GM12878 (cell line): ENCODE measurements at regions not wholly inside any gene's neighbourhood (a gene's known extent, or its start where the extent isn't known, plus 50 kb on each side); places are given as distances from the start of the nearest gene placed in this dataset.

Experiments used
- ATAC-seq: fragments of 200-7000 bp; cut with Tn5 transposase; 3 replicates; pipeline ENCODE4 v1.9.1; 2020; ENCODE audit warnings: mild to moderate bottlenecking, moderate library complexity
- BruUV-seq: library from RNA; stranded (reverse); fragments of 400-500 nt; replicated peaks from 2 replicates; lab custom pipeline; 2021; lab: Mats Ljungman, UMichigan
- CTCF ChIA-PET: fragments of 300-600 bp; sonication (Branson Sonifier 250); formaldehyde crosslinking; extraction: SDS; loops from one replicate; lab custom pipeline; 2021; ENCODE audit warnings: inconsistent platforms; lab: Yijun Ruan, JAX
- POLR2A ChIA-PET: fragments of 350-600 bp; formaldehyde crosslinking; extraction: SDS; loops from one replicate; lab custom pipeline; 2021; ENCODE audit warnings: inconsistent platforms; lab: Charles Lee
- RAD21 ChIA-PET: fragments of 300-600 bp; sonication (Branson Sonifier 250); formaldehyde crosslinking; loops from one replicate; lab custom pipeline; 2023; ENCODE audit warnings: antibody characterized with exemption; ENCODE audit not compliant: unreplicated experiment; lab: Charles Lee
- SMC1A ChIA-PET: fragments of 300-600 bp; sonication (Branson Sonifier 250); formaldehyde crosslinking; loops from one replicate; lab custom pipeline; 2023; ENCODE audit not compliant: unreplicated experiment, uncharacterized antibody; lab: Charles Lee
- DNase-seq: peaks from one replicate; pipeline ENCODE4 v3.0.0-alpha.2; 2011; ENCODE audit warnings: low read depth, low spot score
- FAIRE-seq: peaks from 3 replicates; lab custom pipeline; 2011; peaks lifted over from hg19 to GRCh38; lab: Jason Lieb, UNC
- H2AFZ ChIP-seq: 2 replicates; pipeline ENCODE4 v1.6.0; 2011; ENCODE audit warnings: low read depth, low read length, control low read depth; ENCODE audit not compliant: control insufficient read depth
- H3K27ac ChIP-seq: 2 replicates; pipeline ENCODE4 v1.5.1; 2011; ENCODE audit warnings: control low read depth; ENCODE audit not compliant: control insufficient read depth, insufficient read depth
- H3K27me3 ChIP-seq, 2 experiments: replicated peaks in 1 of 2; 2 replicates each; pipeline versions ENCODE4 v1.6.0 to v1.6.1; 2011; ENCODE audit warnings: low read length in 1 of 2; ENCODE audit not compliant: control insufficient read depth in 2 of 2, insufficient read depth in 2 of 2
- H3K36me3 ChIP-seq, 2 experiments: 2 replicates each; pipeline ENCODE4 v1.5.1; 2011; ENCODE audit warnings: low read length in 1 of 2; ENCODE audit not compliant: control insufficient read depth in 2 of 2, insufficient read depth in 2 of 2
- H3K4me1 ChIP-seq: 2 replicates; pipeline ENCODE4 v1.6.1; 2011; ENCODE audit warnings: mild to moderate bottlenecking, low read length, moderate library complexity, mixed read lengths; ENCODE audit not compliant: control insufficient read depth, insufficient read depth
- H3K4me2 ChIP-seq: 2 replicates; pipeline ENCODE4 v1.6.0; 2011; ENCODE audit warnings: control low read depth; ENCODE audit not compliant: control insufficient read depth, insufficient read depth
- H3K4me3 ChIP-seq: fragments of 200-600 bp; sonication (generic); 2 replicates; pipeline ENCODE4 v1.5.1; 2016
- H3K79me2 ChIP-seq: 2 replicates; pipeline ENCODE4 v1.6.0; 2011; ENCODE audit warnings: low read length; ENCODE audit not compliant: control insufficient read depth, insufficient read depth
- H3K9ac ChIP-seq: 2 replicates; pipeline ENCODE4 v1.8.0; 2011; ENCODE audit warnings: low read length, control low read depth, mixed read lengths; ENCODE audit not compliant: control insufficient read depth, insufficient read depth
- H3K9me3 ChIP-seq: replicated peaks from 3 replicates; pipeline ENCODE4 v1.5.1; 2011; ENCODE audit warnings: mild to moderate bottlenecking, low read length; ENCODE audit not compliant: control insufficient read depth, insufficient read depth
- H4K20me1 ChIP-seq: 2 replicates; pipeline ENCODE4 v1.6.0; 2011; ENCODE audit not compliant: control insufficient read depth, insufficient read depth
- BCL11A ChIP-seq: IDR thresholded peaks from 2 replicates; pipeline ENCODE4 v1.6.1; 2011; ENCODE audit warnings: low read depth, low read length
- EP300 ChIP-seq, 2 experiments: fragments of 150-350 bp in 1 of 2; IDR thresholded peaks; 2 replicates each; pipeline ENCODE4 v1.6.1; 2011 to 2012; ENCODE audit warnings: low read depth in 2 of 2, low read length in 2 of 2, borderline replicate concordance in 1 of 2, improper control_type of control experiment in 1 of 2, inconsistent platforms in 1 of 2; ENCODE audit not compliant: control insufficient read depth in 1 of 2
- EZH2 ChIP-seq: IDR thresholded peaks from 2 replicates; pipeline ENCODE4 v1.6.1; 2012; ENCODE audit warnings: low read depth, mild to moderate bottlenecking, control low read depth, inconsistent platforms, low read length, borderline replicate concordance; ENCODE audit not compliant: control insufficient read depth
- FOXK2 ChIP-seq: fragments of 450-650 bp; IDR thresholded peaks from 2 replicates; pipeline ENCODE4 v1.6.1; 2017; ENCODE audit warnings: mild to moderate bottlenecking, moderate library complexity
- FOXM1 ChIP-seq: IDR thresholded peaks from 2 replicates; pipeline ENCODE4 v1.6.1; 2012; ENCODE audit warnings: low read depth, mild to moderate bottlenecking, inconsistent platforms, low read length, moderate library complexity
- HDAC6 ChIP-seq: fragments of 200-600 bp; sonication (generic); IDR thresholded peaks from one replicate; pipeline ENCODE4 v1.8.0; 2017; ENCODE audit warnings: antibody characterized with exemption; ENCODE audit not compliant: unreplicated experiment
- NR2F1 ChIP-seq: fragments of 450-650 bp; conservative IDR thresholded peaks from 2 replicates; pipeline ENCODE4 v1.6.1; 2017; ENCODE audit warnings: mild to moderate bottlenecking
- SREBF2 ChIP-seq: IDR thresholded peaks from 2 replicates; pipeline ENCODE4 v1.6.1; 2012; ENCODE audit warnings: mild to moderate bottlenecking, low read length
- TBL1XR1 ChIP-seq: IDR thresholded peaks from 2 replicates; pipeline ENCODE4 v1.6.1; 2012; ENCODE audit warnings: low read depth, low read length, improper control_type of control experiment
- TCF3 ChIP-seq: IDR thresholded peaks from 2 replicates; pipeline ENCODE4 v1.6.1; 2012; ENCODE audit warnings: low read depth, mild to moderate bottlenecking, low read length, borderline replicate concordance; ENCODE audit not compliant: insufficient read depth
- YY1 ChIP-seq: IDR thresholded peaks from 2 replicates; pipeline ENCODE4 v1.6.1; 2011; ENCODE audit warnings: low read depth, mild to moderate bottlenecking, low read length
- ZBTB11 ChIP-seq: fragments of 450-650 bp; formaldehyde crosslinking; IDR thresholded peaks from 2 replicates; pipeline ENCODE4 v1.5.0; 2022; ENCODE audit warnings: mild to moderate bottlenecking, missing genetic modification characterization
- ZNF207 ChIP-seq: fragments of 450-650 bp; IDR thresholded peaks from 2 replicates; pipeline ENCODE4 v1.6.1; 2014; ENCODE audit warnings: antibody characterized with exemption, mild to moderate bottlenecking, borderline replicate concordance
- ZSCAN29 ChIP-seq: fragments of 450-650 bp; IDR thresholded peaks from 2 replicates; pipeline ENCODE4 v1.6.1; 2017; ENCODE audit warnings: mild to moderate bottlenecking, moderate library complexity
- WGBS: methylation state at CpG from one replicate; pipeline ENCODE4 v1.1.6; 2016; ENCODE audit warnings: low lambda C conversion rate; ENCODE audit not compliant: insufficient replicate concordance, insufficient coverage; ENCODE audit errors: missing lambda C conversion rate; 5-methylcytosine and 5-hydroxymethylcytosine counted together
- in situ Hi-C: fragments of 300-500 bp; cut with MboI; formaldehyde crosslinking; loops from 9 replicates; pipeline ENCODE4 v1.14.3; 2018; ENCODE audit warnings: mixed read lengths
- intact Hi-C: fragments of 100-400 bp; cut with micrococcal nuclease; formaldehyde crosslinking; loops from one replicate; pipeline ENCODE4 v1.14.2; 2022; ENCODE audit not compliant: unreplicated experiment
- TF ChIP-seq, protein P1 (sequence below): fragments of 150-350 bp; IDR thresholded peaks from 2 replicates; pipeline ENCODE4 v1.6.1; 2014; ENCODE audit warnings: mild to moderate bottlenecking, low read depth, low read length
- TF ChIP-seq, protein P2 (sequence below): fragments of 150-350 bp; IDR thresholded peaks from 2 replicates; pipeline ENCODE4 v1.6.1; 2016; ENCODE audit warnings: low read depth, low read length

- TF ChIP-seq, protein P1, sequence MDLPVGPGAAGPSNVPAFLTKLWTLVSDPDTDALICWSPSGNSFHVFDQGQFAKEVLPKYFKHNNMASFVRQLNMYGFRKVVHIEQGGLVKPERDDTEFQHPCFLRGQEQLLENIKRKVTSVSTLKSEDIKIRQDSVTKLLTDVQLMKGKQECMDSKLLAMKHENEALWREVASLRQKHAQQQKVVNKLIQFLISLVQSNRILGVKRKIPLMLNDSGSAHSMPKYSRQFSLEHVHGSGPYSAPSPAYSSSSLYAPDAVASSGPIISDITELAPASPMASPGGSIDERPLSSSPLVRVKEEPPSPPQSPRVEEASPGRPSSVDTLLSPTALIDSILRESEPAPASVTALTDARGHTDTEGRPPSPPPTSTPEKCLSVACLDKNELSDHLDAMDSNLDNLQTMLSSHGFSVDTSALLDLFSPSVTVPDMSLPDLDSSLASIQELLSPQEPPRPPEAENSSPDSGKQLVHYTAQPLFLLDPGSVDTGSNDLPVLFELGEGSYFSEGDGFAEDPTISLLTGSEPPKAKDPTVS = no peak
- TF ChIP-seq FOXK2 (no peak), EZH2 (no peak), ZSCAN29 (no peak), HDAC6 (no peak), BCL11A (no peak)
- TF ChIP-seq, protein P2, sequence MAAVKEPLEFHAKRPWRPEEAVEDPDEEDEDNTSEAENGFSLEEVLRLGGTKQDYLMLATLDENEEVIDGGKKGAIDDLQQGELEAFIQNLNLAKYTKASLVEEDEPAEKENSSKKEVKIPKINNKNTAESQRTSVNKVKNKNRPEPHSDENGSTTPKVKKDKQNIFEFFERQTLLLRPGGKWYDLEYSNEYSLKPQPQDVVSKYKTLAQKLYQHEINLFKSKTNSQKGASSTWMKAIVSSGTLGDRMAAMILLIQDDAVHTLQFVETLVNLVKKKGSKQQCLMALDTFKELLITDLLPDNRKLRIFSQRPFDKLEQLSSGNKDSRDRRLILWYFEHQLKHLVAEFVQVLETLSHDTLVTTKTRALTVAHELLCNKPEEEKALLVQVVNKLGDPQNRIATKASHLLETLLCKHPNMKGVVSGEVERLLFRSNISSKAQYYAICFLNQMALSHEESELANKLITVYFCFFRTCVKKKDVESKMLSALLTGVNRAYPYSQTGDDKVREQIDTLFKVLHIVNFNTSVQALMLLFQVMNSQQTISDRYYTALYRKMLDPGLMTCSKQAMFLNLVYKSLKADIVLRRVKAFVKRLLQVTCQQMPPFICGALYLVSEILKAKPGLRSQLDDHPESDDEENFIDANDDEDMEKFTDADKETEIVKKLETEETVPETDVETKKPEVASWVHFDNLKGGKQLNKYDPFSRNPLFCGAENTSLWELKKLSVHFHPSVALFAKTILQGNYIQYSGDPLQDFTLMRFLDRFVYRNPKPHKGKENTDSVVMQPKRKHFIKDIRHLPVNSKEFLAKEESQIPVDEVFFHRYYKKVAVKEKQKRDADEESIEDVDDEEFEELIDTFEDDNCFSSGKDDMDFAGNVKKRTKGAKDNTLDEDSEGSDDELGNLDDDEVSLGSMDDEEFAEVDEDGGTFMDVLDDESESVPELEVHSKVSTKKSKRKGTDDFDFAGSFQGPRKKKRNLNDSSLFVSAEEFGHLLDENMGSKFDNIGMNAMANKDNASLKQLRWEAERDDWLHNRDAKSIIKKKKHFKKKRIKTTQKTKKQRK = no peak
Observed at GRCh38 chr10:120177330-120177729, 279.7 kb upstream of the PLPP4 start (continued).

- Histone ChIP-seq H3K36me3 (no peaks in the 10 kb centered on the region), H3K27ac (no peak overlapping the region), H2AFZ (no peak overlapping the region), H4K20me1 (no peaks in the 10 kb centered on the region), H3K4me3 (no peak overlapping the region), H3K79me2 (no peaks in the 10 kb centered on the region), H3K4me2 (no peak overlapping the region), H3K9ac (no peak overlapping the region), H3K27me3 (no peaks in the 10 kb centered on the region; a peak in 1 of 4 replicates), H3K4me1 (no peaks in the 10 kb centered on the region), H3K9me3 (no peaks in the 10 kb centered on the region)
- ATAC-seq = no peak
- BruUV-seq = no TSS peak
- FAIRE-seq = no peak
- ChIA-PET CTCF (no interaction called here), SMC1A (interaction anchor here (0.6 to 1.5 kb wide), 2 partner anchors 19 to 129 kb away, joined by 3 to 5 read pairs; no protein-coding TSS in a partner anchor), RAD21 (interaction anchor here (0.6 kb wide), 1 partner anchor 145 kb away, joined by 3 read pairs; no protein-coding TSS in a partner anchor), POLR2A (no interaction called here)
- in situ Hi-C loops = no loop called here
- 4% methylated on average over 3 of the region's 3 CpGs for WGBS
- no peak for DNase-seq
- intact Hi-C loops = no loop called here
- TF ChIP-seq FOXM1 = no peak
- no peak for TF ChIP-seq ZNF207
- TF ChIP-seq YY1 = no peak
- TF ChIP-seq SREBF2 = no peak
- TF ChIP-seq TBL1XR1 = no peak
- TF ChIP-seq EP300 (IDR thresholded peaks at IDR 0.05; ENCODE audit: borderline replicate concordance in 1 of 2, control insufficient read depth in 1 of 2, low read depth in 2 of 2, low read length in 2 of 2) = no peak
- TF ChIP-seq ZBTB11 (CRISPR knock-in tag) = no peak
- no peak for TF ChIP-seq NR2F1
- TF ChIP-seq TCF3 = no peak
Observed at GRCh38 chr10:120180160-120180559, 276.9 kb upstream of the PLPP4 start.
